ENCODE measurements at regions not wholly inside any gene's neighbourhood (a gene's known extent, or its start where the extent isn't known, plus 50 kb on each side); places are given as distances from the start of the nearest gene placed in this dataset.

GRCh38 chr12:85519163-85519562, 239.1 kb downstream of the ALX1 start:
- DNase-seq = no peak
- Histone ChIP-seq H3K4me1 (ENCODE audit: control insufficient read depth in 1 of 2, insufficient read depth in 2 of 2, low read length in 2 of 2) (no peaks in the 10 kb centered on the region), H3K18ac (ENCODE audit: low read length) (no peak overlapping the region), H3K79me1 (ENCODE audit: low read length) (no peaks in the 10 kb centered on the region), H3K9ac (ENCODE audit: low read length) (no peak overlapping the region), H3K36me3 (ENCODE audit: control insufficient read depth in 1 of 2, insufficient read depth in 2 of 2, low read length in 2 of 2) (no peaks in the 10 kb centered on the region), H4K12ac (ENCODE audit: low read depth, low read length) (no peak overlapping the region), H3K27me3 (ENCODE audit: insufficient read depth, low read length) (no peaks in the 10 kb centered on the region), H3K4me3 (ENCODE audit: low read depth, low read length) (no peak overlapping the region), H3K9me3 (ENCODE audit: insufficient read depth, low read depth, low read length) (no peaks in the 10 kb centered on the region), H4K91ac (ENCODE audit: low read depth, low read length) (no peak overlapping the region), H3K14ac (ENCODE audit: low read length) (no peak overlapping the region), H3K4ac (ENCODE audit: low read depth, low read length) (no peak overlapping the region), H2BK120ac (ENCODE audit: insufficient read depth, low read length, poor library complexity) (no peak overlapping the region), H3K4me2 (ENCODE audit: low read length) (no peak overlapping the region), H2BK5ac (ENCODE audit: low read depth, low read length, poor library complexity) (no peak overlapping the region), H2AK5ac (ENCODE audit: low read length) (no peak overlapping the region), H2BK12ac (ENCODE audit: low read length) (no peak overlapping the region), H2AFZ (ENCODE audit: insufficient read depth, low read length, poor library complexity) (no peak overlapping the region), H3K79me2 (ENCODE audit: control insufficient read depth, insufficient read depth, low read length, poor library complexity) (no peaks in the 10 kb centered on the region), H3K27ac (ENCODE audit: low read depth, low read length) (no peak overlapping the region), H4K8ac (ENCODE audit: low read depth, low read length) (no peak overlapping the region), H3K23ac (ENCODE audit: low read length) (no peak overlapping the region)
- WGBS (ENCODE audit: extremely low coverage, insufficient coverage, insufficient read length) = no CpG with 5 or more reads among the region's 3 CpGs

- no peak overlapping the region for H2AK5ac ChIP-seq (ENCODE audit: low read length)
- H3K4me3 ChIP-seq (ENCODE audit: low read depth, low read length) = no peak overlapping the region
- no peak overlapping the region for H4K91ac ChIP-seq (ENCODE audit: low read depth, low read length)
- no peak overlapping the region for H2BK120ac ChIP-seq (ENCODE audit: insufficient read depth, low read length, poor library complexity)
- DNase-seq = no peak
- H3K79me2 ChIP-seq (ENCODE audit: control insufficient read depth, insufficient read depth, low read length, poor library complexity) = no peaks in the 10 kb centered on the region
- H3K9ac ChIP-seq (ENCODE audit: low read length) = no peak overlapping the region
- no peak overlapping the region for H2BK5ac ChIP-seq (ENCODE audit: low read depth, low read length, poor library complexity)
- WGBS (ENCODE audit: extremely low coverage, insufficient coverage, insufficient read length) = no CpG with 5 or more reads among the region's 2 CpGs
- H4K12ac ChIP-seq (ENCODE audit: low read depth, low read length) = no peak overlapping the region
- H3K36me3 ChIP-seq (ENCODE audit: control insufficient read depth in 1 of 2, insufficient read depth in 2 of 2, low read length in 2 of 2) = no peaks in the 10 kb centered on the region
- H3K23ac ChIP-seq (ENCODE audit: low read length) = no peak overlapping the region
- H4K8ac ChIP-seq (ENCODE audit: low read depth, low read length) = no peak overlapping the region
- H3K9me3 ChIP-seq (ENCODE audit: insufficient read depth, low read depth, low read length) = no peaks in the 10 kb centered on the region
- no peak overlapping the region for H3K18ac ChIP-seq (ENCODE audit: low read length)
- H3K4me1 ChIP-seq (ENCODE audit: control insufficient read depth in 1 of 2, insufficient read depth in 2 of 2, low read length in 2 of 2) = no peaks in the 10 kb centered on the region
- no peak overlapping the region for H2BK12ac ChIP-seq (ENCODE audit: low read length)
- no peak overlapping the region for H2AFZ ChIP-seq (ENCODE audit: insufficient read depth, low read length, poor library complexity)
- H3K4me2 ChIP-seq (ENCODE audit: low read length) = no peak overlapping the region
- H3K79me1 ChIP-seq (ENCODE audit: low read length) = no peaks in the 10 kb centered on the region
- H3K14ac ChIP-seq (ENCODE audit: low read length) = no peak overlapping the region
- no peak overlapping the region for H3K4ac ChIP-seq (ENCODE audit: low read depth, low read length)
- no peak overlapping the region for H3K27ac ChIP-seq (ENCODE audit: low read depth, low read length)
- no peaks in the 10 kb centered on the region for H3K27me3 ChIP-seq (ENCODE audit: insufficient read depth, low read length)
Observed at GRCh38 chr12:85523197-85523596, 243.2 kb downstream of the ALX1 start.

- no peak overlapping the region for H3K23ac ChIP-seq (ENCODE audit: low read length)
- no peak overlapping the region for H3K18ac ChIP-seq (ENCODE audit: low read length)
- no peak for DNase-seq
- no peaks in the 10 kb centered on the region for H3K79me2 ChIP-seq (ENCODE audit: control insufficient read depth, insufficient read depth, low read length, poor library complexity)
- H3K9ac ChIP-seq (ENCODE audit: low read length) = no peak overlapping the region
- H4K12ac ChIP-seq (ENCODE audit: low read depth, low read length) = no peak overlapping the region
- no peaks in the 10 kb centered on the region for H3K4me1 ChIP-seq (ENCODE audit: control insufficient read depth in 1 of 2, insufficient read depth in 2 of 2, low read length in 2 of 2)
- no peak overlapping the region for H2AFZ ChIP-seq (ENCODE audit: insufficient read depth, low read length, poor library complexity)
- no peaks in the 10 kb centered on the region for H3K9me3 ChIP-seq (ENCODE audit: insufficient read depth, low read depth, low read length)
- H2BK12ac ChIP-seq (ENCODE audit: low read length) = no peak overlapping the region
- no peaks in the 10 kb centered on the region for H3K27me3 ChIP-seq (ENCODE audit: insufficient read depth, low read length)
- H4K8ac ChIP-seq (ENCODE audit: low read depth, low read length) = no peak overlapping the region
- H2BK120ac ChIP-seq (ENCODE audit: insufficient read depth, low read length, poor library complexity) = no peak overlapping the region
- H3K4me2 ChIP-seq (ENCODE audit: low read length) = no peak overlapping the region
- H3K14ac ChIP-seq (ENCODE audit: low read length) = no peak overlapping the region
- no peak overlapping the region for H3K4me3 ChIP-seq (ENCODE audit: low read depth, low read length)
- no peak overlapping the region for H3K27ac ChIP-seq (ENCODE audit: low read depth, low read length)
- no peaks in the 10 kb centered on the region for H3K79me1 ChIP-seq (ENCODE audit: low read length)
- H4K91ac ChIP-seq (ENCODE audit: low read depth, low read length) = no peak overlapping the region
- no CpG with 5 or more reads among the region's 2 CpGs for WGBS (ENCODE audit: extremely low coverage, insufficient coverage, insufficient read length)
- H2BK5ac ChIP-seq (ENCODE audit: low read depth, low read length, poor library complexity) = no peak overlapping the region
- H2AK5ac ChIP-seq (ENCODE audit: low read length) = no peak overlapping the region
- no peaks in the 10 kb centered on the region for H3K36me3 ChIP-seq (ENCODE audit: control insufficient read depth in 1 of 2, insufficient read depth in 2 of 2, low read length in 2 of 2)
- no peak overlapping the region for H3K4ac ChIP-seq (ENCODE audit: low read depth, low read length)
Observed at GRCh38 chr12:85527192-85527591, 247.2 kb downstream of the ALX1 start.

- H4K91ac ChIP-seq (ENCODE audit: low read depth, low read length) = no peak overlapping the region
- no peak overlapping the region for H4K12ac ChIP-seq (ENCODE audit: low read depth, low read length)
- no peaks in the 10 kb centered on the region for H3K27me3 ChIP-seq (ENCODE audit: insufficient read depth, low read length)
- H2AFZ ChIP-seq (ENCODE audit: insufficient read depth, low read length, poor library complexity) = no peak overlapping the region
- no peaks in the 10 kb centered on the region for H3K4me1 ChIP-seq (ENCODE audit: control insufficient read depth in 1 of 2, insufficient read depth in 2 of 2, low read length in 2 of 2)
- no peak overlapping the region for H3K4me2 ChIP-seq (ENCODE audit: low read length)
- H3K79me2 ChIP-seq (ENCODE audit: control insufficient read depth, insufficient read depth, low read length, poor library complexity) = no peaks in the 10 kb centered on the region
- no peak overlapping the region for H3K27ac ChIP-seq (ENCODE audit: low read depth, low read length)
- H3K23ac ChIP-seq (ENCODE audit: low read length) = no peak overlapping the region
- no peak overlapping the region for H3K4ac ChIP-seq (ENCODE audit: low read depth, low read length)
- no peak overlapping the region for H3K18ac ChIP-seq (ENCODE audit: low read length)
- H3K9me3 ChIP-seq (ENCODE audit: insufficient read depth, low read depth, low read length) = no peaks in the 10 kb centered on the region
- no peak for DNase-seq
- no peak overlapping the region for H2BK120ac ChIP-seq (ENCODE audit: insufficient read depth, low read length, poor library complexity)
- WGBS (ENCODE audit: extremely low coverage, insufficient coverage, insufficient read length) = no CpG with 5 or more reads among the region's 1 CpG
- no peak overlapping the region for H4K8ac ChIP-seq (ENCODE audit: low read depth, low read length)
- H2AK5ac ChIP-seq (ENCODE audit: low read length) = no peak overlapping the region
- H2BK5ac ChIP-seq (ENCODE audit: low read depth, low read length, poor library complexity) = no peak overlapping the region
- H3K14ac ChIP-seq (ENCODE audit: low read length) = no peak overlapping the region
- H3K9ac ChIP-seq (ENCODE audit: low read length) = no peak overlapping the region
- H3K79me1 ChIP-seq (ENCODE audit: low read length) = no peaks in the 10 kb centered on the region
- H3K4me3 ChIP-seq (ENCODE audit: low read depth, low read length) = no peak overlapping the region
- no peak overlapping the region for H2BK12ac ChIP-seq (ENCODE audit: low read length)
- H3K36me3 ChIP-seq (ENCODE audit: control insufficient read depth in 1 of 2, insufficient read depth in 2 of 2, low read length in 2 of 2) = no peaks in the 10 kb centered on the region
Observed at GRCh38 chr12:85529896-85530295, 249.9 kb downstream of the ALX1 start.
